Left ventricle myocardium inferior (tissue), 1 donor: ENCODE measurements at regions not wholly inside any gene's neighbourhood (a gene's known extent, or its start where the extent isn't known, plus 50 kb on each side); places are given as distances from the start of the nearest gene placed in this dataset.

ENCODE experiments used
- DNase-seq: peaks from one replicate; pipeline ENCODE4 v3.0.0-alpha.2; 2020
- H3K27ac ChIP-seq: fragments of 200-600 bp; replicated peaks from 2 replicates; pipeline ENCODE4 v1.8.0; 2021
- H3K27me3 ChIP-seq: fragments of 200-600 bp; 2 replicates; pipeline ENCODE4 v1.8.0; 2021; ENCODE audit warnings: low read depth
- H3K36me3 ChIP-seq: fragments of 200-600 bp; 2 replicates; pipeline ENCODE4 v1.8.0; 2021
- H3K4me1 ChIP-seq: fragments of 200-600 bp; 2 replicates; pipeline ENCODE4 v1.8.0; 2021
- H3K4me3 ChIP-seq: fragments of 200-600 bp; 2 replicates; pipeline ENCODE4 v1.8.0; 2021; ENCODE audit warnings: mild to moderate bottlenecking, moderate library complexity
- H3K9me3 ChIP-seq: fragments of 200-600 bp; replicated peaks from 2 replicates; pipeline ENCODE4 v1.8.0; 2021
- intact Hi-C: fragments of 100-400 bp; cut with micrococcal nuclease; formaldehyde crosslinking; loops from one replicate; pipeline ENCODE4 v1.11.0; 2022
- TF ChIP-seq, protein P1 (sequence below): fragments of 200-600 bp; IDR thresholded peaks from 2 replicates; pipeline ENCODE4 v1.8.0; 2021; ENCODE audit warnings: antibody characterized with exemption, mild to moderate bottlenecking, borderline replicate concordance
- donor health status: DM: no; HTN: yes; CAD: no; lungs with severe emphysema.

DNA sequence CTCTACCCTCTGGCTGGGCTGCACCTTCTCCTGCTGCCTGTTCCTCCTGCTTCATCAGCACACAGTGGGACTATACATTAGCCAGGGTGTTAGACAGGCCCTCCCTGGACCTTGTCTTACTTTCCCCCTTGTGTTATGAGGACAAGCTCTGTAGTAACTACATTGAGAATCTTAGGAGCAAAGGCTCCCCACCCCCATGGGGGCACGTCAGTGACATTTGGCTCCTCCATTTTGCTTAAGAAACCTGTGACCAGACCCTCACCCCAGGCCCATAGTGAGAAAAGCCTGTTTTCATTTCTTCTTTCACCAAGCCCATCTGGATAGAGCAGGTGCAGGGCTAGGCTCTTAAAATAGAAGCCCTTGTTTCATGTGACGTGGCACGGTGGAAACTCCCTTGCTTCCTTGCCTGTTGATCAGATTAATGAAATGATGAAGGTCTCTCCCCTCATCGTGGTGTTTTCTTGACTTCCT is 146.7 kb downstream of the RPIA start:
- intact Hi-C loops: no loop called here
- H3K4me3 ChIP-seq: no peak overlapping the region
- TF ChIP-seq, protein P1, sequence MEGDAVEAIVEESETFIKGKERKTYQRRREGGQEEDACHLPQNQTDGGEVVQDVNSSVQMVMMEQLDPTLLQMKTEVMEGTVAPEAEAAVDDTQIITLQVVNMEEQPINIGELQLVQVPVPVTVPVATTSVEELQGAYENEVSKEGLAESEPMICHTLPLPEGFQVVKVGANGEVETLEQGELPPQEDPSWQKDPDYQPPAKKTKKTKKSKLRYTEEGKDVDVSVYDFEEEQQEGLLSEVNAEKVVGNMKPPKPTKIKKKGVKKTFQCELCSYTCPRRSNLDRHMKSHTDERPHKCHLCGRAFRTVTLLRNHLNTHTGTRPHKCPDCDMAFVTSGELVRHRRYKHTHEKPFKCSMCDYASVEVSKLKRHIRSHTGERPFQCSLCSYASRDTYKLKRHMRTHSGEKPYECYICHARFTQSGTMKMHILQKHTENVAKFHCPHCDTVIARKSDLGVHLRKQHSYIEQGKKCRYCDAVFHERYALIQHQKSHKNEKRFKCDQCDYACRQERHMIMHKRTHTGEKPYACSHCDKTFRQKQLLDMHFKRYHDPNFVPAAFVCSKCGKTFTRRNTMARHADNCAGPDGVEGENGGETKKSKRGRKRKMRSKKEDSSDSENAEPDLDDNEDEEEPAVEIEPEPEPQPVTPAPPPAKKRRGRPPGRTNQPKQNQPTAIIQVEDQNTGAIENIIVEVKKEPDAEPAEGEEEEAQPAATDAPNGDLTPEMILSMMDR: no peak
- no peaks in the 10 kb centered on the region for H3K36me3 ChIP-seq
- no peaks in the 10 kb centered on the region for H3K27me3 ChIP-seq
- no peak overlapping the region for H3K27ac ChIP-seq
- peaks cover 4% of the 10 kb centered on the region for H3K4me1 ChIP-seq
- H3K9me3 ChIP-seq: no peaks in the 10 kb centered on the region
- DNase-seq: no peak

DNA sequence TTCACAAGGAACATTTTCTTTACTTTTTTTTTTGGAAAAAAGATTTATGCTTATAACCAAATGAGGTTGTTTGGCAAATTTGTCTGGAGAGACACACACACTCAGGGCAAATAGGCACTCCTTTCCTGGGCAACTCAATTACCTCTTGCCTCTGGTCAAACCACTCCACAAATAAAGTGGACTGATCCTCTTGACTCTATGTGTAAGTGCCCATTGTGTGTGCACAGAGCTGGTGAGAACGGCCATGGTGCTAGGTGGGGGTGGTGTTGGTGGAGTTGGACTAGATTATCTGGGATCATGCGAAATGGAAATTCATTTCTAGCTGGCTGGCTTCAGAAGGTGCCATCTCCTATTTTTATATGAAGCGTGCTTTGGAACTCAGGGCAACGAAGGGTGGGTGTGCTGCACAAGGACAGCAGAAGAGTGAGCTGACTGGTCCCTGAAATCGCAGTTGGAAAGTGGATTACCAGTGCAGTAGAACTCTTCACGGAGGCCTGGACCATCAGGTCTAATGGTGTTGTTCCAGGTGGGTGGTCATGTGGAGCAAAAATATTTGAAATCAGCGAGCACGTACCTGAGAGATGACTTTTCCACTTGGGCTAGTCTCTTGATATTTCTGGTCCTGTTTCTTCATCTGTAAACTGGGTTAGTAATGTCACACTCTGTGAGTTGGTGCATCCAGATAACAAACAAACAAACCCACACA is 149.9 kb downstream of the RPIA start:
- Histone ChIP-seq H3K27me3 (peaks cover 12% of the 10 kb centered on the region), H3K4me3 (no peak overlapping the region), H3K27ac (no peak overlapping the region), H3K4me1 (peaks cover 4% of the 10 kb centered on the region), H3K36me3 (no peaks in the 10 kb centered on the region), H3K9me3 (no peaks in the 10 kb centered on the region)
- intact Hi-C loops: no loop called here
- no peak for DNase-seq
- TF ChIP-seq, protein P1: no peak

DNA sequence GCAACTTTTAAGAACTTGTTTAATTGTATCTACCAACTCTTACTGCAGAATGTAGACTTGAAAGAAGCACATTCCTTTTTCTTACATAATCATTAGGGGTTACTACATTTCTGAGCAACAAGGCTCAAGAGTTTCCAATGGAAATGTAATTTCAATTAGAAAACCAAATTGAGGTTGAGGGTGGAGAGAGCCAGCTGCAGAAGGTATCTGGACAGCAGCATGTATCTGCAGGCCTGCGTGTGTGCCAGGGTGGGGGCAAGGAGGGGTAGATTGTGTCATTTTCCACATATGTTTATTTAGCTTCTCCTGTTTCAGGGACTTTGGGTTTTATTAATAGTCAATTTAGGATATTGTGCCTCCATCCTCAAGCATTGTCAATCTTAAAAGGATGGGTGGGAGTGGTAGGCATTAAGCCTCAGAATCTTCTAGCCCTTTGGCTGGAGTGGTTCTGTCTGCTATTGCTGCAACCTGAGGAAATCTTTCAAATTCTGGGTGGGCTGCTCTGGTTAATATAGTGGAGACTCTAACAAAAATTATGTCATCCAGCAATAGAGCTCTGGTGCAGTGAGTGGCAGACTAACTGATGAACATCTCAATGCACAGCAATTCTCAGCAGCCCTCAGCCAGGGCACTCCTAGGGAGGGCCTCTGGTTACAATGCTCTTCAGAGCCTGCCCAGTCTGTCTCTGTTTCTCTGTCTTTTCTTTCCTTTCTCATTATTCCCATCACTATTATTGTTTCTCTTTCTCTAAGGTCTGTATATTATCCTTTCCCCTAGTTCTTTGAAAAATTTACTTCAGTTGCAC is 151.4 kb downstream of the RPIA start:
- Histone ChIP-seq H3K27ac (no peak overlapping the region), H3K4me1 (peaks cover 4% of the 10 kb centered on the region), H3K36me3 (no peaks in the 10 kb centered on the region), H3K4me3 (no peak overlapping the region), H3K9me3 (no peaks in the 10 kb centered on the region), H3K27me3 (peaks cover 15% of the 10 kb centered on the region)
- no peak for DNase-seq
- TF ChIP-seq, protein P1: no peak
- intact Hi-C loops: no loop called here

DNA sequence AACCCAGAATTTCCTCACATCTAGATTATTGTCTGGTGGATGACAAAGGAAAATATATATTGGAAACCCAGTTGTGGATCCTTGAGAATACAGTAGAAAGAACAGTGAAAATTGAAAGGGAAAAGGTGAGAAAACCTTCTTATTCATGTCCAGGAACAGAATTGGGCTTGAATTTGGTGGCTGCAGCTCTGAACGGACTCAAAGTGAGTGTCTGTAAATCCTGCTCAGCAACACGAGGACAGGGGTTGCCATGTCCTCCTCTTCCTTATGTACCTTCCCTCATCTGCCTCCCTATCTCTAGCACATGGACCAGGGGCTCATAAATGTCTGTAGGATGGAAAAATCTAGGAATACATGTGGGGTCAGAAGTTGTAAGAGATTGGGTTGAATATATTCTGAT is 152.2 kb downstream of the RPIA start:
- Histone ChIP-seq H3K27me3 (peaks cover 23% of the 10 kb centered on the region), H3K9me3 (no peaks in the 10 kb centered on the region), H3K36me3 (no peaks in the 10 kb centered on the region), H3K4me3 (no peak overlapping the region), H3K4me1 (no peaks in the 10 kb centered on the region), H3K27ac (no peak overlapping the region)
- DNase-seq: no peak
- intact Hi-C loops: no loop called here
- TF ChIP-seq, protein P1: no peak

DNA sequence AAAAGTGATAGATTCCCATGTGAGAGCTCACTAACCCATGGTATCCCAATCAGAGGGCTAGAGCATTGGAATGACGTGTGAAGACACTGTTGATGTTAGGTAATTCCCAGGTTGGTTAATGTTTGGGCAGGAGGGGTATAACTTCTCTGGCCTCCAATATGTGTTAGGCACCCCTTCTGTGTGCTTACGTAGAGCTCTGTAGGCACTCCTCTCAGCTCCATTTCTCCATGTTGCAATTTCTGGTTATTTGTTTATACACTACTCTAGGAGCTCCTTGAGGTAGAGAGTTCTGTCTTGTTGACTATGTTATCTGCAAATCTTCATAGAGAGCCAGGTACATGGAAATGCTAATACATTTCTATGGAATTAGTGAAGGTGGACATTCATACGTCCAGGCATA is 153.5 kb downstream of the RPIA start:
- Histone ChIP-seq H3K4me3 (no peak overlapping the region), H3K36me3 (no peaks in the 10 kb centered on the region), H3K27me3 (peaks cover 33% of the 10 kb centered on the region), H3K27ac (no peak overlapping the region), H3K9me3 (no peaks in the 10 kb centered on the region), H3K4me1 (no peaks in the 10 kb centered on the region)
- no peak for DNase-seq
- TF ChIP-seq, protein P1: no peak
- intact Hi-C loops: no loop called here
